Suprapubic skin (tissue), 4 donors: ENCODE measurements at regions not wholly inside any gene's neighbourhood (a gene's known extent, or its start where the extent isn't known, plus 50 kb on each side); places are given as distances from the start of the nearest gene placed in this dataset.

Source experiments
- CTCF ChIP-seq, 2 donors: fragments of 200-600 bp in 1 of 2; fragments of 450-650 bp in 1 of 2; sonication (generic) in 1 of 2; IDR thresholded peaks; one replicate each; pipeline ENCODE4 v1.5.1; 2016 to 2019; ENCODE audit warnings: antibody characterized with exemption in 2 of 2, mild to moderate bottlenecking in 1 of 2, moderate library complexity in 1 of 2
- EP300 ChIP-seq: sonication (generic); formaldehyde crosslinking; IDR thresholded peaks from one replicate; pipeline ENCODE4 v1.6.1; 2017; ENCODE audit warnings: antibody characterized with exemption
- POLR2A ChIP-seq, 2 donors: fragments of 450-650 bp; IDR thresholded peaks; one replicate each; pipeline ENCODE4 v1.6.1; 2017; ENCODE audit warnings: antibody characterized with exemption in 2 of 2, mild to moderate bottlenecking in 2 of 2, moderate library complexity in 2 of 2
- POLR2AphosphoS5 ChIP-seq, 3 donors: sonication (generic); formaldehyde crosslinking; IDR thresholded peaks; one replicate each; pipeline ENCODE4 v1.6.1; 2017; ENCODE audit warnings: antibody characterized with exemption in 3 of 3

GRCh38 chr7:110144599-110144998 lies 946.3 kb upstream of the LRRN3 start:
- TF ChIP-seq POLR2A (IDR thresholded peaks at IDR 0.05): no peak
- no peak for TF ChIP-seq CTCF (IDR thresholded peaks at IDR 0.05)
- no peak for TF ChIP-seq EP300
- TF ChIP-seq POLR2AphosphoS5 (IDR thresholded peaks at IDR 0.05): no peak
